RKO (cell line): ENCODE measurements at regions not wholly inside any gene's neighbourhood (a gene's known extent, or its start where the extent isn't known, plus 50 kb on each side); places are given as distances from the start of the nearest gene placed in this dataset.
"Not testable (repeated sequence)": the region's sequence is repeated elsewhere in the genome, so short reads cannot be mapped to it uniquely, and the experiment has no call there.

Experiments
- DNase-seq: peaks from one replicate; pipeline ENCODE4 v3.0.0-alpha.2; 2016; ENCODE audit warnings: low spot score

DNA sequence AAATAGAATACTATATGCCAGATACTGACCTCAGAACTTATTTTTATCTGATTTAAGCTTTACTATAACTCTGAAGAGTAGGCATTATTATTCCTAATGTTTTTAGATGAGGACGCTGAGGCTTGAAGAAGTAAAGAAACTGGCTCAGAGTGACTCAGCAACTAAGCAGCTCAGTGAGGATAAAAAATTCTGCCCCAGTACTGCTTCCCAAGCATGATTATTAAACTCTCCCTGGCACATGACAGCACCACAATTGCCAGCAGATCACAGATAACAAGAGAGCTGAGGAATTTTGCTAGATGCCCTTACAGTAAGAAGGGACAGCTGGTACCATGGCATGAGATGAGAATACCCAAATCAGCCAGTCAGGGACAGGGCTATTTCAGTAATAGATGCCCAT lies 219.4 kb downstream of the NKX6-1 start:
- no peak for DNase-seq

DNA sequence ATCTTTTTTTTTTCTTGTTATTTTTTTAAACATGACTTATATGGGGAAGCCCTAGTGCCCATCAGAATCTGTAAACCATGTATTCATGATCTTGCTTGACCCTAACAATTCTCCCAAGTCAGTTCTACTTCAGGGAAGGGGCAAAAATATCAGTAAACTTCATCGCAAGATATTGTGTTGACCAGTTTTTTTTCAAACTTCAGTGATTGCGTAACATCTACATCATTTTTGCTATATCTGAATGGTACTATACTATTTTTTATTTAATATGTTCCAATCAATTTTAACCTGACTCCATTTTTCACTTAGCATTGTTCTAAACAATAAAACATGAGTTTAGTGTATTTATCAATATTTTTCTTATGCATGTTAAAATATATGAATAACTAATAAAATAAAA lies 221.2 kb downstream of the NKX6-1 start:
- no peak for DNase-seq

DNA sequence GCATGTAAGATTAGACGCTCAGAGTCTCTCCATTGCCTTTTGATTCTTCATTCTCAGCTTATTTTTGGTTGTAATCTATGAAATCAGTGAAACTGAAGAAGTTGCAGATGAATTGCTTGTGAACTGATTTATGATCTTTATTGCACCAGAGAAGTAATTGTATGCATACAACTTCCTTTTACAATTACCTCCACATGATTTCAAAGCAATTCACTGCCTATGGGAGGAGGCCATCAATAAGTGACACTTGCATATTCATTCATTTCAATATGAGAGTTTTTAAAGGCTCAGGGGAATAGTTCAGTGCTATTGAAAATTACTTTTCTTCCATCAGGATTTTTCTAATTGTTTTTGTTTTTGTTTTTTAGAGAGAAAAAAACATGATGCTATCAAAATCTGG lies 222.3 kb downstream of the NKX6-1 start:
- DNase-seq = no peak

DNA sequence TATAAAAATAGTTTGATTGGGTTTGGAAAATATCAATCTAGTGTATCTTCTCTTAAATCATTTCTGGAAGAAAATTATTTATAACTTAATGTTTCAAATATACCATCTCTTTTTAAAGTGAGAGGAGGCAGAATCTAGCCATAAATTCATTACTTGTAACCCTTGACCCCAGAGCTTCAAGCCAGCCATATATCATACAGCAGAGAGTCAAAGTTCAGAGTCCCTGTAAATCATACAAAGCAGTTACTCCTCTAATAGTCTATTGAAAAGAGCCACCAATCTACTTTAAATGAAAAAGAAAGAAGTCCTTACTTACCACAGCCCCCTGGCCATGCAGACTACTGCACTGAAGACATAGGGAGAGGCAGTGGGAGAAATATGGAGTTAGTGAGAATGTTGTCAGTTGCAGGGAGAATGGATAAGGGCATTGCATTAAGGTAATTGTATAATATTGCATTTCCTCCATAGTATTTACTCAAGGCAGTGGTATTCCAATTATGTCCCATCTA lies 229.5 kb downstream of the NKX6-1 start:
- no peak for DNase-seq

DNA sequence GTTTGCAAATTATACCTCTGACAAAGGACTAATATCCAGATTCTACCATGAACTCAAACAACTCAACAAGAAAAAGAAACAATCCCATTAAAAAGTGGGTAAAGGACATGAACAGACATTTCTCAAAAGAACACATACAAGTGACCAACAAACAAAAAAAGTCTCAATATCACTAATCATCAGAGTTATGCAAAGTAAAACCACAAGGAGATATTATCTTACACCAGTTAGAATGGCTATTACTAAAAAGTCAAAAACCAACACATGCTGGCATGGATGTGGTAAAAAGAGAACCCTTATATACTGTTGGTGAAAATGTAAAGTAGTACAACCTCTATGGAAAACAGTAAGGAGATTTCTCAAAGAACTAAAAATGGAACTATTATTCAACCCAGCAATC lies 234.4 kb downstream of the NKX6-1 start:
- no peak for DNase-seq

DNA sequence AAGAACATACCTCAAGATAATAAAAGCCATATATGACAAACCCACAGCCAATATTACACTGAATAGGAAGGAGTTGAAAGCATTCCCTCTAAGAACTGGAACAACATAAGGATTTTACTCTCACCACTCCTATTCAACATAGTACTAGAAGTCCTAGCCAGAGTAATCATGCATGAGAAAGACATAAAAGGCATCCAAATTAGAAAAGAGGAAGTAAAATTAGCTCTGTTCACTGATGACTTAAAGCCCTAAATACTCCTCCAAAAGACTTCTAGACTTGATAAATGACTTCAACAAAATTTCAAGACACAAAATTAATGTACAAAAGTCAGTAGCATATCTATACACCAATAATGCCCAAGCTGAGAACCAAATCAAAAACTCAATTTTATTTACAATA lies 235.7 kb downstream of the NKX6-1 start:
- no peak for DNase-seq

DNA sequence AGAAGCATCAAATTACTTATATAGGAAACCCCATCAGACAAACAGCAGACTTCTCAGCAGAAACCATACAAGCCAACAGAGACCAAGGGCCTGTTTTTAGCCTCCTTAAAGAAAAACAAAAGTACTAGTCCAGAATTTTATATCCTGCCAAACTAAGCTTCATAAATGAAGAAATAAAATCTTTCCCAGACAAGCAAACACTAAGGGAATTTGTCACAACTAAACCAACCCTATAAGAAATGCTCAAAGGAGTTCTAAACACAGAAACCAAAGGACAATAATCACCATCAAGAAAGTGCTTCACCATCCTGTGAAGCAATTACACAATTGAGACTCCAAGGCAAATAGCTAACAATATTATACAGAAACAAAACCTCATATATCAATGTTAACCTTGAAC lies 238.6 kb downstream of the NKX6-1 start:
- DNase-seq = no peak

DNA sequence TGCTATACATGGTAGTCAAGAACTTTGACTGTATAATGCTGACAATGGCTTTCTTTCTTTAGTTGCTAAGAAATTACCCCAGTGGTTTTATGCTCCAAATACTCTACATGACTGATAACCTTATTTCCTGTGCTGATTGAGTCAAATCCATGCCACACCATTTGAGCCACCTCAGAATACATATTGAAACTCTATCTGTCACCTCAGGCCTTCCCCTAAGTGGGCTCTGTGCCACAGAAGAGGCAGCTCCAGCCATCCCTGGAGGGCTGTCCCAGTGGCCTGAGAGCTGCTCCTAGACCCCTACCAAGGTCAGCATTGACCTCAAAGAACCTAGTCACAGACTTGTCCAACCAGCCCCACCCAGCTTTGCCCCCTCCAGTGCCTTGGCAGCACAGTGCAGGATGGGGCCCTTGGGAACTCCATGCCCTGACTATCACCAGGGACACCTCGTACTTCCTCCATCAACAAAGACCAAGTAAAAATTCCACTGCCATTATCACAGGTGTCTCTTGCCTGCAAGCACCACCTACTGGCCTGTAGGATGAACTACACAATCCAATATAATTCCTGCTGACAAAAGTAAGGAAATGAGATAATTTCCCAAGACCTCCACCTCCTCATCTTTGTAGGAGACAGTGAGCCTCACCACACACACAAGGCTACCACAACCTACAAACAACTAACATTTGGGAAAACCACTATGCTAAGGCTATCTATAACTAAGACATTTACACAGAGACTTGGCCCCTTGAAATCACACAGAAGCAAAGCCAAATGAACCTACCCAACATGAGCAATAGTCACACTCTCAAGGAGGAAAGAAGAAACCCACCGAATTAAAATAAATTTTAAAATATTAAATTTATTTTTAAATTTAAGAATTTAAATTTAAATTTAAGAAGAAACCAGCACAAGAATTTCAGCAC lies 239.9 kb downstream of the NKX6-1 start:
- peak; percentile 61 for DNase-seq

DNA sequence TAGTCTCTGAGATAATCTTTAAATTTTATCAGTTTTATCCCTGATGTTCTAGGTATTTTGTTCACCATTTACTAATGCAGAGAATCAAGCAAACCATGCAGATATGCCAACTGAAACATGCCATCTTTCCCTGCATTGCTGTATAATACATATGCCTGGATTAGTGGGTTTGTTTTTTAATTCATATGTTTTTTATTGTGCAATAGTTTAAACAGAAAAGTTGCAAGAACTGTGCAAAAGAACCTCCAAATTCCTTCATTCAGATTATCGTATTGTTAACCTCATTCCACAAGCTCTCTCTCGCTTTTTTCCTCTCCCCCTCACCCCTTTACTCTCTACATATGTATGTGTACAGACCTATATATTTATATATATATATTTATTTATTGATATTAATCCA lies 244.6 kb downstream of the NKX6-1 start:
- no peak for DNase-seq

DNA sequence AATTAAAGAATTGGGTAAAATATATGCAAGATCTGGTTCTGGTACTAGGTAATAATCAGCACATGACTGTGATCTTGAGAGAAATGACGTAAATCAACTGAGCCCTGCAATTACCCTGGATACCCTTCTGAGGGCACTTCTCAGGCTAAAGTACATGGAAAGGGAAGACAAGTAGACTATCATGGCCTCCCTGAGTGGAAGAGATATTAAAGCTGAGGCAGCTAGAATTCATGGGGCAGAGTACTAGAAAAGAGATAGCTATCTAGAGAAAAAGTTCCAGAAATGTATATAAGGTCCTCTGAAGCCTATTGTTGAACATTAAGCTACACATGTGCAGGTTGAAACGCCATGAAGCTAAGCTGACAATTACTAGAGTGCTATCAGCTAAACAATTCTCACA lies 249.6 kb downstream of the NKX6-1 start:
- DNase-seq = no peak

DNA sequence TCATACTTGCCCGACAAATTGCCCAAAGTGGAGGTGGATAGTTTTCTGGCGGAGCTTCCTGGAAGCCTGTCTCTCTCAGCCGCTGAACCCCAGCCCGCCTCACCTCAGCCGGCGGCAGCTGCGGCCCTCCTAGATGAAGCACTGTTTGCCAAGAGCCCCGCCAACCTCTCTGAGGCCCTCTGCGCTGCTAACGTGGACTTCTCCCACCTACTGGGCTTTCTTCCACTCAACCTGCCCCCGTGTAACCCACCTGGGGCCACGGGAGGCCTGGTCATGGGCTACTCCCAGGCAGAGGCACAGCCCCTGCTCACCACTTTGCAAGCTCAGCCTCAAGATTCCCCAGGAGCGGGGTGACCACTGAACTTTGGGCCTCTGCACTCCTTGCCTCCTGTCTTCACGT lies 254.1 kb downstream of the NKX6-1 start:
- DNase-seq = not testable (repeated sequence)

DNA sequence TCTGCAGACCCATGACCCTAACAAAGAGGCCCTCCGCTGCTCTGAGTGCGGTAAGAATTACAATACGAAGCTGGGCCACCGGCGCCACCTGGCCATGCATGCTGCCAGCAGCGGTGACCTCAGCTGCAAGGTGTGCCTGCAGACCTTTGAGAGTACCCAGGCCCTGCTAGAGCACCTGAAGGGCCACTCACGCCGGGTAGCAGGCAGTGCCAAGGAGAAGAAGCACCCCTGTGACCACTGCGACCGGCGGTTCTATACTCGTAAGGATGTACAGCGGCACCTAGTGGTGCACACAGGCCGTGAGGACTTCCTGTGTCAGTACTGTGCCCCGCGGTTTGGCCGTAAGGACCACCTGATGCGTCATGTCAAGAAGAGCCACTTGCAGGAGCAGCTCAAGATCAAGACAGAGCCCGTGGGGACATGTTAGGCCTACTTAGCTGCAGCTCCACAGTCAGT lies 254.7 kb downstream of the NKX6-1 start:
- not testable (repeated sequence) for DNase-seq

DNA sequence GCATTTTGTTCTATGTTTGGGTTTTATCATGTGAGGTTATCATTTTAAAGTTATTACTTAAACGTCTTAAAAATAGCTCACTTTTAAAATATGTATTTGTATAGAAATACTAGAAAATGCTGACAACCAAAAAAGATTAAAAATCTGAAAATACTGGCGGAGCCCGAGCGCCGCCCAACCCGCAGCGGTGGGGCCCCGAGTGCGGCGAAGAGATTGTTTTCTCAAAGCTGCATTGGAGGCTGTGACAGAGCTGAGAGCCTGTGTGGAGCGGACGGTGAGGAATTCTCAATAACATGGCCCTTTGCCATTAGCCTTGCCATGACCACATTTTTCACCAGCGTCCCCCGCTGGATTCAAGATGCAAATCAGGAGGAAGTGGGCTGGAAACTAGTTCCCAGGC lies 255.4 kb downstream of the NKX6-1 start:
- no peak for DNase-seq

DNA sequence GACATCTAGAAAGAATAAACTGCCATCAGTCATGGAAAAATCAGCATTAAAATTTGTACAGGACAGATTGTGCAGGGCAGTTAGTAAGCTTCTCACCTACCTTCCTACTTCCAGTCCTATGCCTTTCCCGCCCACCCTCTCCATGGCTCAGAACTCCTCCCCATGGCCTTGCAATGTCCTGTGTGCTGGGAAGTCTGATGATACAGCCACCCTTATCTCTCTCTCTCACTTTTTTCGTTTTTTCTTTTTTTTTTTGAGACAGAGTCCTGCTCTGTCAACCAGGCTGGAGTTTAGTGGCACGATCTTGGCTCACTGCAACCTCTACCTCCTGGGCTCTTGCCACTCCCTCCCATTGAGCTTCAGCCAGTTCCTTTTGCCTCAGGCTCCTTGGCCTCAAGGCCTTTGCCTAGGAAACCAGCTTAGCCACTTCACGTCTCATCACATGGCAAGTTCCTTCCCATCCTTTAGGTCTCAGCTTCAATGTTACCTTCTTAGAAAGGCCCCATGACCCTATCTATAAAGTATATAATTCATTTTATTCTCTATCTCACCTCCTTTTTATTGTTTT lies 259.7 kb downstream of the NKX6-1 start:
- no peak for DNase-seq

DNA sequence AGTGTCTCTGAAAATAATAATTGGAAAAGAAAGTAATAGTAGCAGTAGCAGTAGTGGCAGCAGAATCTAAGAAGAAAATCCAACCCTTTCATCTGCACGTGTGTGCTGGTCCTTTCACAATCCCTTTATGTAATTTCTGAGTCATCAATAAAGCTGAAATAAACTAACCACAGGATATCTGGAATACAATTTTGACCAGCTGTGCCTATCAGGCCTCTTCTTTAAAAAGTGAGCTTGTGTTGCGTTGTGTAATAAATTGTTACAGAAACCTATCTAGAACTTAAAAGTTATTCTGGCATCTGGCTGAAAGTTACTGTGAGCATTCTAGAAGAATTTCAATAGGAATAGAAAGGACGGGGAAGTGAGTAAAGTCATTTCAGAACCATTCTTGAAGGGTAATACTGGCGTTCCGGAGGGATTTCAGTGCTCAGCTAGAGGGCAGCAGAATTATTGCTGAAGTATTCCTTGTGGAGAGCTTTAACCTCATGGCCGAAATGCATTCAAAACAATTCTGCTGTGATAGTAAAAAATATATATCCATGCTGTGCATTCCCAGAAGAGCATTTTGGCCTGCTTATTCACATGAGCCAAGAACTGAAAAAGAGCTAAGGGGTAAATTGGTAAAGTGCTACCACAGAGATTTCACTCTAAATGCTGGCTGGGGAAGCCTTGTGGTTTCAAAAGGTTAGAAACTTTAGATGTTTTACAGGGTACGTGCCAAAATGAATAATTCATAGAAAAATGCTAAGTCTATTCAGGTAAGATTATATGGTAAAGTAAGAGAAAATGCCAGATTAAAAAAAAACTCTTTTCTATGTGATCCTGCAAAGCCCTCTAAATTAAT lies 260.6 kb downstream of the NKX6-1 start:
- no peak for DNase-seq

DNA sequence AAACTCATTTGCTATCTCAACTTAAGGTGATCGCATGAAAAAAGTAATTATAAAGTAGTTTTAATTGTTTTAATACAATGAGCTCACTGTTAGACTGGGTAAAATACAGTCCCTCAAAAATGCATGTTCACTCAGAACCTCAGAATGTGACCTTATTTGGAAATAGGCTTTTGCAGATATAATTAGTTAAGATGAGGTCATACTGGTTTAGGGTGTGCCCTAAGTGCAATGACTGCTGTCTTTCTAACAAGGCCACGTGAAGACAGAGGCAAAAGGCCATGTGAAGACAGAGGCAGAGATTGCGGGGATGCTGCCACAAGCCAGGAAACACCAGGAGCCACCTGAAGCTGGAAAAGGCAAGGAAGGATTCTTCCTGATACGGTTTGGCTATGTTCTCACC lies 262.1 kb downstream of the NKX6-1 start:
- peak; percentile 16 for DNase-seq

DNA sequence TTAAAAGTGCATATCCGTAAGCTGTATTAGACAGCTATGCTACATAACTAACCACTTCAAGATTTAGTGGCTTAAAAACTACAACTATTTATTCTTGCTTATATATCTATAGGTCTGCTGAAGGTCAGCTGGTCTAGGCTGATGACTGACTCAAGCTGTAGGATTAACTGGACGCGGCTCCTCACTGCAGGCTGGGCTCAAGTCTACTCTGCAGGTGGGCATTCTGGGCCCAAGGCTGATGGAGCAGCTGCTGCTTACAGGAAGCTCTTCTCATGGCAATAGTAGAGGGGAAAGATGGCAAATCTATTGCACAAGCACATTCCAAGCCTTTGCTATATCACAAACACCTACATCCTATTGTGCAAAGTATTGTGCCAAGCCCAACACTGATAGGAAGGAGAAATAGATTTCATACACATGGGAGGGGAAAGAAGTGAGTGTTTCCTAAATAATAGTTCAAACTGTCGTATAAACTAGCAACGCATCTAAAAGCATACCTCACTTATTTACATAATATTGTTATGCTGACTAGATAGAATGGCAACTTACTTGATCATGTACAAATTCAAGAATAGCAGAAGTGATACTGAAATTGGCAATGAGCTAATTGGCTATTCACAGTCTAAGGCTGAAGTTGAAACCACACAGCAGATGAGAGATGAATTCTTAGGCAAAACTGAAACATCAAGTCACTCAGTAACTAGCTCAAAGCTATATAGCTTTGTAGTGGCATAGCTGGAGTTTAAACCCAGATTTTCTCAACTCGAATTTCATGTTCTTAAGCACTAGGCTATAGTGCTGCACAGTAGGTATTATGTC lies 263.8 kb downstream of the NKX6-1 start:
- DNase-seq = no peak

DNA sequence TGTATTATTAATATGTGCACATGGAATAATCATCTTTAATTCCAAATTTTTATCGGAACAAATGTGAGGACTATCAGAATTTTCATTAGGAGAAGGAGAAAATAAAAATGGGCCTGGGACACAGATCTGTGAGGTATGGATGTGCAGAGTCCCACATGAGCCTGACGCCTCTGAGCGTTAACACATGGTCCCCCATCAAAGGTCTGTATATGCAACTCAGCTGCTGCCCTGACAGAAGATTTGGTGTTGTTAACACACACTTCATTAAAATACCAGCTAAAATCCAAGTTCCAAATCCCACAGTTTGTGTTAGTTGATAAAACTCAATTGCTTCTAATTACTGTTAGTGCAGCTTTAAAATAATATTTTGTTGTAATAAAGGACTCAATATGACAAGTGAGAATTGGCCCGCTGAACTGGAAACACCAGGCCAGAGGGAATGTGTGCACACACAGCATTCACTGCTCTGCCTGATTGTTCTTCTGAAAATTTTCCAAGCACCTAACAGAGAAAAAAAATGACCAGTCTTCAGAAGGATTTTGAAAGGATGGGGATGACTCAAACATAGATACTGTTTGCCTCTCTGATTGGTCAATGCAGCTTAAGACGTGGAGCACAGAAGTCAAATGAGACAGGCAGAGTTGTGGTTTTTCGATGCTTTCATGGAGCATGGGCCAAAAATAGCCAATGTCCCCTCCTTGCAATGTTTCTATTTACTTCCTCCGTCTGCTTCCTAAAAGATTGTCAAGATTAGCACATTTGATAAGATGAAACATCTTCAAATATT lies 266.6 kb downstream of the NKX6-1 start:
- no peak for DNase-seq

DNA sequence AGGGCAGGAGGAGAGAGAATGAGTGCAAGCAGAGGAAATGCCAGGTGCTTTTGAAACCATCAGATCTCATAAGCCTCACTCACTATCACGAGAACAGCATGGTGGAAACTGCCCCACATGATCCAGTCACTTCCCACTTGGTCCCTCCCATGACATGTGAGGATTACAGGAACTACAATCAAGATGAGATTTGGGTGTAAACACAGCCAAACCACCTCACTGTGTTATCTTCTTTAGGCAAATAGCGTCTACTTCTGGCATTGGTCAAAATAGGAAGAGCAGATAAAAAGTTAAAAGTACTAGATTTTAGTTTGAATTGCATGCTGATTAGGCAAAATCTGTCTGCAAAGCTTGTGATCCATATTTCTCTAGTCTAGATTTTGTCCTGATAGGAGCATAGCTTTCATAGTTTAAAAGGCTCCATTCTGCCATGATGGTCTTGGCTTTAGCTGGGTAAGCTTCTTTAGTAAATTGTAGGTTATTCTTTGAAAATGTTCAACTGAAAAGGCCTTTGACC lies 267.5 kb downstream of the NKX6-1 start:
- no peak for DNase-seq

DNA sequence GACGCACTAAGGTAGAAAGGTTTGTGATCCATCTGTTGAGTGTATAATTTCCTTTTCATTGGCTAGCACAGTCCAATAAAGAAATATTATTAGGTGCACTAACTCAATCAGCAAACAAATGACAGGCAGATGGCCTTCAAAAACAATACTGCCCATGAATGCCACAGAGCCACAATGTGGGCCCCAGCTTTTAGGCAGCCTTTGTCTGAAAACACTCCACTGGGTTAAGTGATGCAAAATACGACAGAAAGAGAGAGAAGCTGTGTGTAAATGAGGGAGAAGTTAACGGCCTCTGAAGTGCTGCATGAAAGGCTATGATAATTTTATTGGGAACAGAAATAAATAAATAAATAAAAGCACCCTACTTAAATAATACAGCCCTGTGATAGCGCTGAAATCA lies 274.6 kb downstream of the NKX6-1 start:
- DNase-seq = no peak

DNA sequence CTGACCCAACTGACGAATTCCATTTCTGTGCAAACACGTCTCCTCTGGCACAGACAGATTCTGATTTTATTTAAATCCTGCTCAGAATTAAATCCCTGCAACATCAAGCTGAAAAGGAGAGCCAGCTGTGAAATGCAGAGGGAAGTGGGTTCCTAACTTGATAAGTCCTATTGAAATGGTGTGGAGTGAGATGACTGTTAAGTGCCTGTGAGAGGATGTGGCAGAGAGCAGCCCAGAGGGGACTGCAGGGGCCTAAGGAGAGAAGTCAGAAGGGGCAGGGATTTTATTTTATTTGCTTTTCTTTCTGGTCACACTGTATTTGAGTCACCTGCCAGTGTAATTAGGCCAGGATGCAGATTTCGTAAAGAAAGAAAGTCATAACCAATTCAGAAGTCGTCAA lies 277.4 kb downstream of the NKX6-1 start:
- DNase-seq = no peak
